ENCODE measurements at regions not wholly inside any gene's neighbourhood (a gene's known extent, or its start where the extent isn't known, plus 50 kb on each side); places are given as distances from the start of the nearest gene placed in this dataset.
"Not testable (repeated sequence)": the region's sequence is repeated elsewhere in the genome, so short reads cannot be mapped to it uniquely, and the experiment has no call there.

GRCh38 chr15:87477737-87478686, 778.5 kb downstream of the NTRK3 start:
- peak; percentile 41 for DNase-seq (ENCODE audit: low read depth)

- DNase-seq (ENCODE audit: low read depth) = no peak
These were observed 779.5 kb downstream of the NTRK3 start for GRCh38 chr15:87477026-87477425.

GRCh38 chr15:87470923-87471322, 785.6 kb downstream of the NTRK3 start:
- no peak for DNase-seq (ENCODE audit: low read depth)

- DNase-seq (ENCODE audit: low read depth) = not testable (repeated sequence)
These were observed 792.6 kb downstream of the NTRK3 start for GRCh38 chr15:87463956-87464355.

- DNase-seq (ENCODE audit: low read depth) = peak; percentile 2
These were observed 794.9 kb downstream of the NTRK3 start for GRCh38 chr15:87461631-87462030.

GRCh38 chr15:87454860-87455259, 801.7 kb downstream of the NTRK3 start:
- DNase-seq (ENCODE audit: low read depth) = no peak

- DNase-seq (ENCODE audit: low read depth) = no peak
These were observed 806.2 kb downstream of the NTRK3 start for GRCh38 chr15:87450314-87450713.

- DNase-seq (ENCODE audit: low read depth) = no peak
These were observed 817.4 kb downstream of the NTRK3 start for GRCh38 chr15:87439090-87439489.

- no peak for DNase-seq (ENCODE audit: low read depth)
These were observed 822.7 kb downstream of the NTRK3 start for GRCh38 chr15:87433871-87434270.

GRCh38 chr15:87429754-87430153, 826.8 kb downstream of the NTRK3 start:
- DNase-seq (ENCODE audit: low read depth) = no peak

- no peak for DNase-seq (ENCODE audit: low read depth)
These were observed 836.5 kb downstream of the NTRK3 start for GRCh38 chr15:87420017-87420416.

GRCh38 chr15:87419344-87419743, 837.2 kb downstream of the NTRK3 start:
- DNase-seq (ENCODE audit: low read depth) = peak; percentile 21

GRCh38 chr15:87416591-87417257, 839.8 kb downstream of the NTRK3 start:
- DNase-seq (ENCODE audit: low read depth) = peak; percentile 3

GRCh38 chr15:87408902-87409301, 847.6 kb downstream of the NTRK3 start:
- no peak for DNase-seq (ENCODE audit: low read depth)

- DNase-seq (ENCODE audit: low read depth) = no peak
These were observed 852.6 kb downstream of the NTRK3 start for GRCh38 chr15:87403973-87404372.

GRCh38 chr15:87401973-87402372, 854.6 kb downstream of the NTRK3 start:
- no peak for DNase-seq (ENCODE audit: low read depth)

GRCh38 chr15:87394676-87395075, 861.9 kb downstream of the NTRK3 start:
- DNase-seq (ENCODE audit: low read depth) = no peak

- DNase-seq (ENCODE audit: low read depth) = no peak
These were observed 868.8 kb downstream of the NTRK3 start for GRCh38 chr15:87387766-87388165.

GRCh38 chr15:87374339-87374738, 882.2 kb downstream of the NTRK3 start:
- DNase-seq (ENCODE audit: low read depth) = no peak

GRCh38 chr15:87369269-87369668, 887.3 kb downstream of the NTRK3 start:
- peak; percentile 77 for DNase-seq (ENCODE audit: low read depth)

- DNase-seq (ENCODE audit: low read depth) = no peak
These were observed 888.0 kb downstream of the NTRK3 start for GRCh38 chr15:87368511-87368910.

GRCh38 chr15:87365186-87365585, 891.4 kb downstream of the NTRK3 start:
- no peak for DNase-seq (ENCODE audit: low read depth)

GRCh38 chr15:87362531-87362930, 894.0 kb downstream of the NTRK3 start:
- DNase-seq (ENCODE audit: low read depth) = no peak

All from GM04504 (cell line).